ENCODE measurements at regions not wholly inside any gene's neighbourhood (a gene's known extent, or its start where the extent isn't known, plus 50 kb on each side); places are given as distances from the start of the nearest gene placed in this dataset.
"Not testable (repeated sequence)": the region's sequence is repeated elsewhere in the genome, so short reads cannot be mapped to it uniquely, and the experiment has no call there.

DNA sequence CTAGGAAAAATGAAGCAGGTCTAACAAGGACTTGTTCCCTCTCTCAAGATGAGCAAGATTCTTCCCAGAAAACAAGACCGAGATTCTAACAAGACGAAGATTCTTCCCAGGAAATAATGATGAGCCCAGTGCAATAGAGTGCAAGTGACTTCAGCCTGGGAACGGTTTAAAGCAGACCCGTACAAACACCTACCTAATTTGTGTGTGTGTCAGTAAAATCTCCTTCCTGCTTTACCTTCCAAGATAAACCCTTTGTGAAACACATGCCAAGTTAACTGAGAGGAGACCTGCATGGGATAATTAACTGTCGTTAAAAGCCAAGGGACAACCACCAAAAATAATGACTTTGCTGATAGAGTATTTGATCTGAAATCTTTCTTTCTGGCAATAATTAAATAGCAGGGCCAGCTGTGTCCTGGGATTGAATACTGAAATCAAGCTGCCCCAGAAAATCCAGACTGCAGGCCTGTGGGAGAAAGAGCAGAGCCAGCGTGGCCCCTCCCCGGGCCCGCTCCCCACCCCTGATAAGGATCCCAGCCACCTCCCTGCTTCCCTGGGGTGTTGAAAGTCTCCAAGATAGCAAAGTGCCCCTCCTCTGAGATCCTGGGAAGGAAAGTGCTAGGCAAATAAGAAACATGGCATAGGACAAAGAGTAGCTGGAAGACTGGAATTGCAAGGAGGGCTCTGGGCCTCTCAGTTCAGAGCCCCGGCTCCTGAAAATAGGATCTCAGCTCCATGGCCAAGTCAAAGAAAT is 145.5 kb downstream of the CYP26B1 start:
- no peak for DNase-seq

DNA sequence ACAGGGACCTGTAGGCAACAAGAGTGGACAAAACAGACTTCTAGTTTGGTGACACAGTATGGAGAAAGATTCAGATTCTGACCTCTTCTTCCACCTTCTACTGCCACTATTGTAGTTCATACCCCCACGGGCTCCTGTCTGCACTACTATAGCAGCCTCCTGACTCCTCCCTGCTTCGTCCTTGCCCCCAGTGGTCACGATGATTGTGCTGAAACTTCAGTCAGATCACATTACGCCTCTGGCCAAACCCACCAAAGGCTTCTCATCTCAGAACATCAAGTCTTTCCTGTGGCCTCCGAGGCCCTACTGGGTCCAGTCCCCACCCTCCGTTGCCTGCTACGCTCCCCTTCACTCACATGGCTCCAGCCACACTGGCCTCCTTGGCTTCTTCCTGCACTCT is 147.6 kb downstream of the CYP26B1 start:
- DNase-seq = no peak

DNA sequence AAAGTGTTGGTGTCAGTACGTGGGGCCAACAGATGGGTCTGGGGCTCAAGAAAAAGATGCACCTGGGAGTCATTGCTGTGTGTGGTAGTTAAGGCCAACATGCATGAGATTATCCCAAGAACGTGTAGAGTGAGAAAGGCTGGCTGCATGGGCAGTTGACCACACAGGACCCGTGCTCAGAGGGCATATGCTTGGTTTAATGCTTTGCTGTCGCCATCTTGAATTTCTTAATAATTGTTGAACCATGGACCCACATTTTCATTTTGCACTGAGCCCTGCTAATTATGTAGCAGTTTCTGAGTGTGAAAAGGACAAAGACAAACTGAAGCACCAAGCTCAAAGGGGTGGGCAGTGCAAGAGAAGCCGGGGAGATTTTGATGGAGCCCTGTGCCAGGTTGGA is 148.1 kb downstream of the CYP26B1 start:
- no peak for DNase-seq

DNA sequence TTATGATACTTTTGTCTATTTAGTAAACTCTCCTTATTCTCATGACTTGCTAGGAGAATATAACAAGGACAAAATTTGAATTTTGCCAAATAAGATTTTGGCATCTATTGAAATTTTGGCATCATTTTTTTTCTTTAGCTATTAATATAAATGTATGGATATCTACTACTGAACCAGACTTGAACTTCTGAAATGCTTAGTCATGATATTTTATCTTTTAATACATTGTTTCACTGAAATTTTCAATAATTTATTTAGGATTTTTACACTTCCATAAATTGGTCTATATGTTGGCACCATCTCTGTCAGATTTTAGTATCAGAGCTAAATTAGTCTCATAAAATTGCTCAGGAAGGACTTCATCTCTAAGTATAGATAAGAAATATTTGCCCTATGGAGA is 149.8 kb downstream of the CYP26B1 start:
- DNase-seq = no peak

DNA sequence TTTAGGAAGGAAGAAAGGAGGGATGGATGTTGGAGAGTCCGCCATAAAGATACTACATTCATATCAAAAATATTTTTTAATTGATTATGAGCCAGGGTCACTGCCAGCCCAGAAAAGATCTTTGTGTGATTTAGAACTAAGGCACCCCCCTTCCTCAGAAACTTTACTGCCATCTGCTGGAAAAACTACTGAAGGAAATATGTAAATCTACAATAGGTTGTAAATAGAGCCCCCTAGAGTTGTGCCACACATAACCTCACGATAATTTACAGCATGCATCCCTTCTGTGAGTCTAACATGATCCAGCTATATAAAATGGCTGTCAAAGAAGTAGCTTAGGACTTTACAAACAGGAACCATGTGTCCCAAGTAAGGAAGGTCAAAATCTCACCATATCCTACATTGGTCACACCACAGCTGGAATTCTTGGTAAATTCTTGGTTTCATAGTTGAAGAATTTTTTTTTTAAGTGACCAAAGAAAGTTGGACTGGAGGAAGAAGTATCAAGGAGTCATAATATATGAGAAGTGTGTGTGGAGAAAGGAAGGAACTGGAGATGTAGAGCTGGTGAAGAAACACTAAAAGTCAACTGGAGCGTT is 152.5 kb downstream of the CYP26B1 start:
- peak; percentile 11 for DNase-seq

DNA sequence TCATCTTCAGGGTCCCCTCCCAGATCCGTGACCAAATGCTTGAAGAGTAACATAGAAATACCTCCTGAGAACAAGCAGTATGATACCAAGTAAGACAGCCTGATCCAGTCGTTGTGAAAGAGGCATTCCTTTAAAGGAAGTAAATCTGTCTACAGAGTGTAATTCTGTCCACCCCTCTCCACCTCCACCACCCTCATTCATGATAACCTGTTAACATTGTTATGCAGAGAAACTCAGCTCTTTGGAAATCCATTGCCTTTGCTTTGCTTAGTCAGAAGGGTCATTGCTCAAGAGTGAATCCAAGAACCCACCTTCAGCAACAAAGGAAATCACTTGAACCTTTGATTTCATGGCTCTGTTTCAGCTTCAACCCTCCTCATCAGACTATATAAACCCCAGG is 155.6 kb downstream of the CYP26B1 start:
- no peak for DNase-seq

DNA sequence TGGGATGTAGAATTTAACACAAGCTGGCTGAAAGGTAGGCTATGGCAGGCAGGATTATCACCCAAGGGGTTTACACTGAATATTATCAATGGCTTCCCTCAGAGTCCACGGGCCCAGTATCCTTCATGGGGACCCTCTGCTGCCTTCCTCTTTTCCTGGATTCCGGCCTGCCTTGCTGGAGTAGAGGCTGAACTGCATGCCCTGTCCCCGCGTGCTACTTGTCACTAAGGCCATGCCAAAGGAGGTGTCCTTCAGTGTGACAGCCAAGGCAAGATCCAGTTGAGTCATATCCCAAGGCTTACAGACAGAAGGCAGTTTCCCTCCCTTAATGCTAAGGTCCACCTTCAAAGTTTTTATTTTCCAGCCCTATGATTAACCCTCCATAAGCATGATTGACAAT is 156.3 kb downstream of the CYP26B1 start:
- no peak for DNase-seq

DNA sequence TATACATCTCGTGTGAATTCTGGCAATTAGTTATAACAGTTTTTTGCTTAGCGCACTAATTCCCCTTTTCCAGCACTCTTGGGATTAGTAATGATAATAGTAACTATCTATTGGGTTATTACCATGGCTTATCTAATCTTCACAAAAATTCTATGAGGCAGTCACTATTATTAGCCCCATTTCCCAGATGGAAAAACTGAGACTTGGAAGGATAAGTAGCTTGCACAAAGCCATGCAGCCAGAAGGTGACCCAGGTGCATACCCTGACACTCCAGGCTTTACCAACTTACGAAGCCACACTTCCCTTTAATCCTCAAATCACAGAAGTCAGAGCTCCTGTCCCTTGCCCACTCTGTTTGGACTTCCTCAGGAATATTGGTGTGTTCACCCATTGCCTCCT is 156.8 kb downstream of the CYP26B1 start:
- no peak for DNase-seq

DNA sequence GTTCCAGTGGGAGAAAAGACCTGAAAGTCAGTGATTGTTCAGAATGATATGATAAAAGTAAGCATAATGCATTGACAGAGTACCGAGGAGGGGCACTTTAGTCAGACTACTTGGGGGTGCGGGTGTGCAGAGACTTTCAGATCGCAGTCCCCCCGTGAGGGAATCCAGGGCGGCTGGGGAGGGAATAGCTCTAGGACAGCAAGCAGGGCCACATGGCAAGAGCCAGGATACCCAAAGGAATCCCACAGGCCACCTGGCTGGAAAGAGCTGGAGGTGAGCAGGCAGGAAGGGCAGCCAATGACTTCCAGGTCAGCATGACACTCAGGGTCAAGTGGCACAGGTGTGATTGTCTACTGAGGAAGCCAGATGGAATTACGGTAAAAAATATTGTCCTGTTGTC is 157.5 kb downstream of the CYP26B1 start:
- DNase-seq = no peak

DNA sequence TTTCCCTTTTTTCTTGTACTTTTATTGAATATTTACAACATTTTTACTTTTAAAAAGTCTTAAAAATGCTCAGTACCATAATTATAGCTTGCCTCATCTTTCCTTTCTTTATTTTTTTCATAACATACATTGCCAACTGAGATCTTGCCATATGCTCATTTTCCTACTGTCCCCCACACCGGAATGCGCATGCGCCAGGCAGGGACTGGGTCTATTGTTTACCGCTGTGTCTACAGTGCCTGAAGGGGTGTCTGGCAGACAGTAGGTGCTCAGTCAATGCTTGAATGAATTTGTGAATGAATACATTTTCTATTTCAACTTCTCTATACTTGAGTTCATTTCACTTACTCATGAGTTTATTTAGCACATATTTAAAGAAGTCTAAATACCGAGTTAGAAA is 158.0 kb downstream of the CYP26B1 start:
- no peak for DNase-seq

DNA sequence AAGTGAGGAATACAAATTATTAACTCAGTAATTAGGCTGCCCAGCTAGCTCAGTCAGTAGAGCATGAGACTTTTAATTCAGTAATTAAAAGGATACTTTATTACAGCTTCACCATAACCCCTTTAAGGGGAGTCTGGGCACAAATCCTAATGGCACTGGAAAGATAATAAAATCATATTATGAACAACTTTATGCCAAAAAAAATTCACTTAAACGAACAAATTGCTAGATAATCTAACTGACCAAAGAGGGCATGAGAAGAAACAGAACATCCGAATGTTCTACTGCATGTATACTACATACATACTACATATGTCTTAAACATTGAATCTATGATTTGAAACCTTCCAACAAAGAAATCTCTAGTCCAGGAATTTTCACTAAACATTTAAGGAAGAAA is 159.5 kb downstream of the CYP26B1 start:
- DNase-seq = no peak

DNA sequence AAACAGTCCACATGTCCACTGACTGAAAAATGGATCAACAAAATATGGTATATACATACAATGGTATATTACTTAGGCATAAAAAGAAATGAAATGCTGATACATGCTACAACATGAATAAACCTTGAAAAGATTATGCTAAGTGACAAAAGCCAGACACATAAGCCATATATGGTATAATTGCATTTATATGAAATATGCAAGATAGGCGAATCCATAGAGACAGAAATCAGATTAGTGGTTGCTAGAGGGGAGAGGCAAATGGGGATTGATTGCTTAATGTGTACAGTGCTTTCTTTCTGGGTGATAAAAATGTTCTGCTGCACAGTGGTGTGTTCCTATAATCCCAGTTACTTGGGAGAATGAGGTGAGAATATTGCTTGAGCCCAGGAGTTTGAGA is 171.0 kb downstream of the CYP26B1 start:
- no peak for DNase-seq

DNA sequence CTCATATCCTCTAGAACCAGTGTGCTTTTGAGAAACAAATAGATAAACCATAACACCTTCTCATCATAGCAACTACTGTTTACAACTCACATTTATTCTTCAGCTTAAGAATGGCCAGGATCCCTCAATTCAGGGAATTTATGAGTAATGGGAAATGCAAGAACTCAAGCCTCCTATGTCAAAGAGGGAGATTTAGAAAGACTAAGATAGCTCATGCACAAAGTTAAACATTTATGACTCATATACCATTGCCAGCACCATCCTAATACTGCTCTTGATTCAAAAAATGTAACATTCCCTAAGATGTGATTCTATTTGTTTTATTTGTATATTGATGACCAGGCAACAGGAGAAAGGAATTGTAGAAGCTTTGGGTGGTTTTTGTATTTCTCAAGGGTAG is 172.8 kb downstream of the CYP26B1 start:
- DNase-seq = no peak

DNA sequence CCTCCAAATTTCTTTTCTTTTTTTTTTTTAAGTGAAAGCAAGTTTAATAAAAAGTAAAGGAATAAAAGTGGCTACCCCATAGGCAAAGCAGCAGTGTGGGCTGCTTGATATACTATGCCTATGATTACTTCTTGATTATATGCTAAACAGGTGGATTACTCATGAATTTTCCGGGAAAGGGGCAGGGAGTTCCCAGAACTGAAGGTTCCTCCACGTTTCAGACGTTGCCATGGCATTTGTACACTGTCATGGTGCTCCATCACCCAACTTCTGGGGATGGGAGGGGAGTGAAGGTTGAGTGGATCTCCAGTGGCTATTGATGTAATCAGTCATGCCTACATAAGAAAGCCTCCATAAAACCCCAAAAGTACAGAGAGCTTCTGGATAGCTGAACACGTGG is 176.2 kb downstream of the CYP26B1 start:
- no peak for DNase-seq

DNA sequence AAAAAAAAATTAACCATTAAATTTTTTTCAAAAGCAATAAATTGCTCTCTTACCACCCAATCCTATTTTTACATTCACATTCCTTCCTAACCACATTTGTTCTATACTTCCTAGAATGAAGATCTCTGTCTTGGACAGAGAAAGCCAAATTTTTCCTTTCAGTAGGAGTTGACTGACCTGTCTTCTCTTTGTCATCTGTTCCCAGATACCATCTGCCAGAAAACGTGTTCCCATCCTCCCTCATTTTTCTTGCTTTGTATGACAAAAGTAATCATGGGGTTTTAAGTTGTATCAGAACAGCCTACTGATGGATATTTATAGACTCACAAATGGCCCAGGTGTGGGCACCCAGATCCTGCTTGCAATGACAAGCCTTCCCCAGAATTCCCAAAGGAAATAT is 182.1 kb downstream of the CYP26B1 start:
- no peak for DNase-seq

DNA sequence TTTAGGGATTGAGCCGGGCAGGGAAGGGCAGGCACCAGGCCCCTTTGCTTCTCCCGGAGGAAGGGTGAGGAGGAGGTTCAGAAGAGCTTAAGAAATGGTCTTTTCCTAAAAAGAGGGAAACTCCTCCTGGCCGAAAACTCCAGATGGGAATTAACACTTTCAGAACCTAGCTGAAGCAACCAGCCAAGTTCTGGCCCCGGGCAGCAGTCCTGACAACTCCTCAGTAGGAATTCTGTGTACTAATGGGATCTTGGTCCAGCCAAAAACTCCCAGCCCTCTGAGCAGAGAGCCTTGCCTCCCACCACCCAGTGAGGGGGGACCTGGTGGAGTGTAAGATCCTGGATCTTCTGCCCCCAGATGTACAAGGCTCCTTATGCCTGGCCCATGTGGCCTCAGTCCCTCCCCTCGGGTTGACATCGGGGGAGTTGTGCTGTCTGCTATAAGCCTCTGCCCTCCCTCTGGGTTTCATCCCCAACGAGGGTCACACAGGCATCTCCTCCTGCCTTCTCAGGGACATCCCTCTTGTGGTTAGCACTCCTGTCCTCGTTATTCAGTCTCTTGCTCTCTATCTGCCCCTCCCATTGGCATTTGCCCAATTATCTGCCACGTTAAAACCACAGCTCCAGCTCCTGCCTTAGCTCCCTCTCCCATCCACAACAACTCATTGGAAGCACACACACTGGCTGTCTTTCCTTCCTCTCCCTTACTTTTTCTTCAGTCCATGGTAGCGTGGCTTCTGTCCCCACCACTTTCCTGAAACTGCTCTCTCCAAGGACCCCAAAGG is 184.6 kb downstream of the CYP26B1 start:
- DNase-seq = no peak

DNA sequence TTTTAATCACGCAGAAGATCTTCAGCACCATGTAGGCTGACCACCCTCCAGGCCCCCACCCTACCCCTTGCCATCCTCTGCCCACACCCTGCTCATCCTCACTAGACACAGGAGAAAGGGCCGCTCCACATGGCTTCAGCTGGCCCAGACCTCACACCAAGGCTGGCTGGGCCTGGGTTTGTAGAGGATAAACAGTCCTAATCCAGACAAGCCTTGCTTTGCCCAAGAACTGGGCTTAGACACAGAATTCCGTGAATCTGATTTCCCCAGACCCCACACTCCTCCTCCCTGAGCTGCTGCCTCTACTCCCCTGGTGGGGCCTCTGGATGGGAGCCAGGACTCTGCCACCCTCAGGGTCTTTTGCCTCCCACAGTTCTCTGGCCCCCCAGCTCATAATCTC is 185.3 kb downstream of the CYP26B1 start:
- DNase-seq = no peak

DNA sequence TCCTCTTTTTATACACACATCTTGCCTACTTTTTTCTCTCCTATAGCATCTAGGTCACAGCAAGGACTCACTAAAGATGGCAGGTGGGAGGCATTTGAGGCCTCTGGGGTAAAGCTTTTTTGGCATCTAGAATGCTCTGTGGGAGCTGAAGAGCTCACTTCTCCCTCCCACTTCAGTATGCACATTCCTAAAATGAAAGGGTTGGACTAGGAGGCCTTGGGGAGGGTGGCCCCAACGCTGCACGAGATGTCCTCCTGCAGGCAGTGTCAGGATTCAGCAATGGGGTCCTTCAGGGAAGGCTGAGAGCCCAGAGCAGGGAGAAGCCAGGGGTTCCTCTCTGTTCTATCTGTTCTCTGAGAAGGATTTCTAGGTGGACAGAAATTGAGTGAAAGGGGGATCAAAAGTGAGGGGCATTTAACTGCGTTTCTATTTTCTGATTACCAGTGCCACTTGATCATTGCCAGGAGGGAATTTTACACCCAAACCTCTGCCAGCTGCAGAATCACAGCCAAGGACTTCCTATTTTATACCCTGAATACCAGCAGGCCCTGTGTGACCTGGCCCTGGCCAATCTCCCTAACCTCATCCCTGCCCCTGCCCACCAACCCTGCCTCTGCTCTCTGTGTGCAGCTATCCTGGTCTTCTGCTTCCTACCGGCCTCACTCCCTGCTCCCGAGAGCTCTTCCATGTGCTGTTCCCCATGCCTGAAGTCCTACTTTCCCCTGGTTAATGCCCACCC is 186.2 kb downstream of the CYP26B1 start:
- no peak for DNase-seq

DNA sequence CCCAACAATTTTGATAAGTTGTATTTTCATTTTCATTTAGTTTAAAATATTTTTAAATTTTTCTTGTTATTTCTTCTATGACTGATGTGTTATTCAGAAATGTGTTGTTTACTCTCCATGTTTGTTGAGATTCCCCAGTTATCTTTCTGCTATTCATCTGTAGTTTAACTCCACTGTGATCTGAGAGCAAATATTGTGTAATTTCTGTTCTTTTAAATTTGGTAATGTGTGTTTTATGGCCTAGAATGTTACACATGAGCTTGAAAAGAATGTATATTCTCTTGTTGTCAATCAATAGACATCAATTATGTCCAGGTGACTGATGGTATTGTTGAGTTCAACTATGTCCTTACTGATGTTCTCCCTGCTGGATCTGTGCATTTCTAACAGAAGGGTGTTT is 188.2 kb downstream of the CYP26B1 start:
- no peak for DNase-seq

DNA sequence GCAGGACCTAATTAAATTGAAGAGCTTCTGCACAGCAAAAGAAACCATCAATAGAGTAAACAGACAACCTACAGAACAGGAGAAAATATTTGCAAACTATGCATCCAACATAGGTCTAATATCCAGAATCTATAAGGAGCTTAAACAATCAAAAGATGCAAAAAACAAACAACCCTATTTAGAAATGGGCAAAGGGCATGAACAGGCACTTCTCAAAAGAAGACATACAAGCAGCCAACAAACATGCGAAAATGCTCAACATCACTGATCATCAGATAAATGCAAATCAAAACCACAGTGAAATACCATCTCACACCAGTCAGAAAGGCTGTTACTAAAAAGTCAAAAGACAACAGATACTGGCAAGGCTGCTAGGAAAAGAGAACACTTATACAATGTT is 189.2 kb downstream of the CYP26B1 start:
- DNase-seq = not testable (repeated sequence)

DNA sequence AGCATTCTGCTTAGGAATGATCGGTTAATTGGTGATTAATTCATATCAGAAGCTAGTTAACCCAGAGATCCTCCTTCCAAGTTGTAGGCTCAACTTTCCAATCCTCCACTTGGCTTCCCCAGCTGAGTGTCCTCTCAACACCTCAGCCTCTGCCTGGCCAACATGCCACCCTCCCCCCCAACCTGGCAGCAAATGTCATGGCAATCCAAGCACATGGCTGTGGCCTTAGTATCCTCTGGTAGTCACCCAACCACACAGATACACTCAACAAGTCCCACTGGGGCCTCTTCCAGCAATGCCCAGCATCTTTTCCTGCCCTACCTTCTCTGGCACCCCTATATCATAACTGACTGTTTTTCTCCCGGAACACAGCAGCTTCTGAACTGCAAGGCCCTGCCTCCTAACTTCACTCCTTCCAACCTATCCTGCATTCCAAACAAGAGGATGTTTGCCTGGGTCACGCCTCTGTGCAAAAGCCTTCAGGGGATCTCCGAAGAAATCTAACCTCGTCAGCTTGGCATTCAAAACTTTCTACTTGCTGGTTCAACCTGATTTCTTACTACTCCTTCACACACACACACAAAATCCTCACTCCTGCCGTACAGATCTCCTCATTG is 195.0 kb downstream of the CYP26B1 start:
- no peak for DNase-seq

DNA sequence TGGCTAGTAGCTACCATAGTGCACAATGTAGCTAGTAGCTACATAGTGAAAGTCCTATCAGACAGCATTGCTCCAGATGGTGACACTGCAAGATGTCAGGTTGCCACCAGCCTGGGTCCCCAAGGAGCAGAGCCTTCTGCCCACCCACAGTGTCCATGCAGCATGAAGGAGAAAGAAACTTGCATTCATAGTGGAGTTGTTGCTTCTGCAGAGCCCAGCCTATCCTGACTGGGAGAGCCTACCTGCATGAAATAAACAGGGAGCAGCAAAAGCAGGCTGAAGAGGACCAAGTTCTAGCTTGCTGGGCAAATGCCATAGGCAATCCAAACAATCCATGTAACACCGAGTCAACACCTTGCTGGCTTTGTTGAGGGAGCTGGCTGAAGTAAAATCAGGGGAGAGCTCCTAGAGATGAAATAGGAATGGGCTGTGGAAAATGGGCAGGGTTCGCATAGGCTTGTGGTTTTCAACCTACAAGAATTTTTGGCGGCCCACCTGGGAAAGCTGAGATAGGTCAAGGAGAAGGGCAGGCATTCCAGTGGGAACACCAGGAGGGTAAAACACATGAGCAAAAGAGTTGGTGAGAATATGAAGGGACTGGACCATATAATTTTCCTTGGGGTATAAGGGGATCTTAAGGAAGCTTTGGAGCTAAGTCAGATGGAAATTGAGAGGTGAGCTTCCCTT is 195.8 kb downstream of the CYP26B1 start:
- no peak for DNase-seq

Measured in inflammatory macrophage treated with lipopolysaccharide for 4 hours (primary cell).